H1 (cell line): ENCODE measurements at regions not wholly inside any gene's neighbourhood (a gene's known extent, or its start where the extent isn't known, plus 50 kb on each side); places are given as distances from the start of the nearest gene placed in this dataset.

ENCODE experiments used
- CTCF ChIA-PET: fragments of 300-600 bp; sonication (Branson Sonifier 250); formaldehyde crosslinking; loops from one replicate; lab custom pipeline; 2021; ENCODE audit not compliant: partially characterized antibody; lab: Charles Lee
- POLR2A ChIA-PET: fragments of 300-600 bp; sonication (Branson Sonifier 250); formaldehyde crosslinking; loops from one replicate; lab custom pipeline; 2021; ENCODE audit warnings: inconsistent platforms; ENCODE audit not compliant: partially characterized antibody; lab: Charles Lee
- DNase-seq, 2 experiments: peaks; one replicate each; pipeline versions ENCODE4 v3.0.0 to v3.0.0-alpha.2; 2010 to 2022; ENCODE audit warnings: low spot score in 2 of 2, low read depth in 1 of 2, mixed read lengths in 1 of 2
- FAIRE-seq: peaks from 2 replicates; lab custom pipeline; 2011; peaks lifted over from hg19 to GRCh38; lab: Jason Lieb, UNC
- H2AFZ ChIP-seq: 2 replicates; pipeline ENCODE4 v1.8.1; 2012; ENCODE audit warnings: low read length, inconsistent platforms
- H2AK5ac ChIP-seq: 2 replicates; pipeline ENCODE4 v1.6.1; 2013; ENCODE audit warnings: low read depth, low read length
- H2BK120ac ChIP-seq: replicated peaks from 2 replicates; pipeline ENCODE3; 2013; ENCODE audit warnings: low read depth, low read length, inconsistent platforms
- H2BK12ac ChIP-seq: 2 replicates; pipeline ENCODE4 v1.6.1; 2013; ENCODE audit warnings: low read depth, low read length
- H2BK15ac ChIP-seq: 2 replicates; pipeline ENCODE4 v1.6.1; 2013; ENCODE audit warnings: low read length
- H2BK20ac ChIP-seq: 2 replicates; pipeline ENCODE4 v1.6.1; 2013; ENCODE audit warnings: low read length
- H2BK5ac ChIP-seq: 2 replicates; pipeline ENCODE4 v1.6.1; 2013; ENCODE audit warnings: low read depth, low read length
- H3K14ac ChIP-seq: 2 replicates; pipeline ENCODE4 v1.6.1; 2013; ENCODE audit warnings: inconsistent platforms; ENCODE audit not compliant: insufficient read length
- H3K18ac ChIP-seq: 2 replicates; pipeline ENCODE4 v1.6.1; 2013; ENCODE audit warnings: low read length; ENCODE audit errors: extremely low read depth
- H3K23ac ChIP-seq: 2 replicates; pipeline ENCODE4 v1.6.1; 2013; ENCODE audit warnings: inconsistent platforms; ENCODE audit not compliant: insufficient read length
- H3K23me2 ChIP-seq: 2 replicates; pipeline ENCODE4 v1.6.1; 2013; ENCODE audit warnings: low read depth, low read length
- H3K27ac ChIP-seq: 2 replicates; pipeline ENCODE4 v1.6.1; 2011; ENCODE audit warnings: low read depth, low read length, inconsistent platforms
- H3K27me3 ChIP-seq, 4 experiments: replicated peaks in 1 of 4; 1 replicate in 1 of 4; 2 replicates in 3 of 4; pipeline versions ENCODE4 v1.6.1 to v1.8.1; 2011 to 2013; ENCODE audit warnings: low read length in 3 of 4, mild to moderate bottlenecking in 3 of 4, inconsistent platforms in 2 of 4, mixed read lengths in 2 of 4, moderate library complexity in 1 of 4; ENCODE audit not compliant: control insufficient read depth in 3 of 4, insufficient read depth in 3 of 4; ENCODE audit errors: extremely low read depth in 1 of 4
- H3K36me3 ChIP-seq, 4 experiments: 2 replicates each; pipeline versions ENCODE4 v1.6.1 to v1.8.1; 2011 to 2013; ENCODE audit warnings: mild to moderate bottlenecking in 4 of 4, low read length in 3 of 4, moderate library complexity in 2 of 4, control low read depth in 1 of 4, inconsistent platforms in 1 of 4; ENCODE audit not compliant: insufficient read depth in 4 of 4, control insufficient read depth in 2 of 4
- H3K4ac ChIP-seq: replicated peaks from 2 replicates; pipeline ENCODE3; 2013; ENCODE audit warnings: low read length, low read depth, mixed read lengths, inconsistent platforms; ENCODE audit not compliant: insufficient read length
- H3K4me1 ChIP-seq, 4 experiments: replicated peaks in 1 of 4; 1 replicate in 1 of 4; 2 replicates in 3 of 4; pipeline versions ENCODE4 v1.6.1 to v1.8.1; 2011 to 2013; ENCODE audit warnings: low read length in 3 of 4, inconsistent platforms in 2 of 4, mixed read lengths in 1 of 4; ENCODE audit not compliant: insufficient read depth in 4 of 4, control insufficient read depth in 3 of 4
- H3K4me2 ChIP-seq, 2 experiments: 2 replicates each; pipeline versions ENCODE4 v1.6.1 to v1.8.1; 2011 to 2013; ENCODE audit warnings: low read depth in 2 of 2, low read length in 2 of 2, control low read depth in 1 of 2, inconsistent platforms in 1 of 2, mild to moderate bottlenecking in 1 of 2; ENCODE audit not compliant: insufficient read depth in 1 of 2
- H3K4me3 ChIP-seq, 4 experiments: fragments of 200-600, 300-600 bp in 1 of 4; sonication (generic), shearing (Covaris generic), sonication (Bioruptor Twin) in 1 of 4; 2 replicates each; pipeline versions ENCODE4 v1.5.1 to v1.8.1; 2011 to 2016; ENCODE audit warnings: low read length in 4 of 4, low read depth in 3 of 4, control low read depth in 2 of 4, inconsistent platforms in 2 of 4, mild to moderate bottlenecking in 2 of 4, mixed read lengths in 1 of 4, moderate library complexity in 1 of 4; ENCODE audit not compliant: insufficient read depth in 2 of 4; ENCODE audit errors: extremely low read depth in 1 of 4
- H3K56ac ChIP-seq: replicated peaks from 2 replicates; pipeline ENCODE3; 2013; ENCODE audit warnings: low read depth, mild to moderate bottlenecking, mixed read lengths, low read length, inconsistent platforms; ENCODE audit not compliant: insufficient read length
- H3K79me1 ChIP-seq: 2 replicates; pipeline ENCODE4 v1.6.1; 2013; ENCODE audit warnings: low read depth, low read length, control low read depth
- H3K79me2 ChIP-seq, 2 experiments: 2 replicates each; pipeline versions ENCODE4 v1.6.1 to v1.8.1; 2012 to 2013; ENCODE audit warnings: low read length in 2 of 2, mild to moderate bottlenecking in 2 of 2, inconsistent platforms in 1 of 2; ENCODE audit not compliant: insufficient read depth in 2 of 2, control insufficient read depth in 1 of 2
- H3K9ac ChIP-seq, 4 experiments: replicated peaks in 1 of 4; 1 replicate in 1 of 4; 2 replicates in 3 of 4; pipeline versions ENCODE4 v1.6.1 to v1.8.1; 2011 to 2013; ENCODE audit warnings: low read depth in 3 of 4, low read length in 3 of 4, control low read depth in 2 of 4, mild to moderate bottlenecking in 2 of 4, moderate library complexity in 2 of 4, inconsistent platforms in 1 of 4; ENCODE audit errors: extremely low read depth in 1 of 4
- H3K9me3 ChIP-seq, 2 experiments: 2 replicates each; pipeline versions ENCODE4 v1.6.1 to v1.8.1; 2012 to 2013; ENCODE audit warnings: mild to moderate bottlenecking in 2 of 2, moderate library complexity in 2 of 2, control low read depth in 1 of 2, inconsistent platforms in 1 of 2, low read depth in 1 of 2, low read length in 1 of 2, mixed read lengths in 1 of 2; ENCODE audit not compliant: insufficient read depth in 2 of 2
- H4K20me1 ChIP-seq, 2 experiments: replicated peaks in 1 of 2; 2 replicates each; pipeline versions ENCODE3 to v1.8.1; 2011 to 2013; ENCODE audit warnings: inconsistent platforms in 2 of 2, low read length in 2 of 2, mild to moderate bottlenecking in 1 of 2; ENCODE audit not compliant: insufficient read depth in 2 of 2, control insufficient read depth in 1 of 2
- H4K5ac ChIP-seq: 2 replicates; pipeline ENCODE4 v1.6.1; 2013; ENCODE audit warnings: low read length, low read depth, mixed read lengths, inconsistent platforms; ENCODE audit not compliant: insufficient read length
- H4K8ac ChIP-seq: 2 replicates; pipeline ENCODE4 v1.8.0; 2013; ENCODE audit warnings: mild to moderate bottlenecking, moderate library complexity, low read length, inconsistent platforms; ENCODE audit not compliant: insufficient read depth; ENCODE audit errors: extremely low read depth
- H4K91ac ChIP-seq: replicated peaks from 2 replicates; pipeline ENCODE3; 2013; ENCODE audit warnings: low read length, mixed read lengths, inconsistent platforms; ENCODE audit not compliant: insufficient read length
- BRCA1 ChIP-seq: IDR thresholded peaks from 2 replicates; pipeline ENCODE4 v1.6.1; 2012; ENCODE audit warnings: low read depth, low read length, improper control_type of control experiment
- CEBPB ChIP-seq: IDR thresholded peaks from 2 replicates; pipeline ENCODE4 v1.6.1; 2012; ENCODE audit warnings: low read depth, low read length
- CTBP2 ChIP-seq: IDR thresholded peaks from 2 replicates; pipeline ENCODE4 v1.7.0; 2011; ENCODE audit warnings: borderline replicate concordance, mild to moderate bottlenecking, moderate library complexity, mixed read lengths, low read length; ENCODE audit not compliant: insufficient read depth, insufficient read length
- EGR1 ChIP-seq: IDR thresholded peaks from 2 replicates; pipeline ENCODE4 v1.6.1; 2011; ENCODE audit warnings: low read depth, low read length, borderline replicate concordance
- EP300 ChIP-seq, 2 experiments: IDR thresholded peaks; 1 replicate in 1 of 2; 2 replicates in 1 of 2; pipeline ENCODE4 v1.6.1; 2011 to 2012; ENCODE audit warnings: low read depth in 2 of 2, low read length in 2 of 2, mild to moderate bottlenecking in 2 of 2, borderline replicate concordance in 1 of 2, inconsistent platforms in 1 of 2, moderate library complexity in 1 of 2
- RXRA ChIP-seq: IDR thresholded peaks from 2 replicates; pipeline ENCODE4 v1.6.1; 2011; ENCODE audit warnings: low read depth, mild to moderate bottlenecking, low read length, moderate library complexity; ENCODE audit not compliant: insufficient read depth
- SP1 ChIP-seq: IDR thresholded peaks from 2 replicates; pipeline ENCODE4 v1.6.1; 2011; ENCODE audit warnings: low read depth, low read length
- SRF ChIP-seq: IDR thresholded peaks from 2 replicates; pipeline ENCODE4 v1.6.1; 2011; ENCODE audit warnings: mild to moderate bottlenecking, low read depth, low read length, moderate library complexity
- WGBS, 2 experiments: shearing (Covaris generic) in 1 of 2; methylation state at CpG; one replicate each; pipeline versions ENCODE4 v1.1.6 to v1.1.7; 2013 to 2015; ENCODE audit warnings: low lambda C conversion rate in 2 of 2, mixed read lengths in 2 of 2, inconsistent platforms in 1 of 2, low coverage in 1 of 2, missing lambda C conversion rate in 1 of 2; ENCODE audit not compliant: insufficient replicate concordance in 2 of 2, insufficient coverage in 1 of 2, insufficient read length in 1 of 2; ENCODE audit errors: extremely low coverage in 1 of 2, missing lambda C conversion rate in 1 of 2; 5-methylcytosine and 5-hydroxymethylcytosine counted together
- TF ChIP-seq, protein P1 (sequence below), 3 experiments: IDR thresholded peaks; 1 replicate in 2 of 3; 2 replicates in 1 of 3; pipeline versions ENCODE4 v1.5.1 to v1.6.1; 2011; ENCODE audit warnings: low read length in 3 of 3, mild to moderate bottlenecking in 3 of 3, inconsistent platforms in 2 of 3, low read depth in 1 of 3, moderate library complexity in 1 of 3; ENCODE audit not compliant: insufficient read depth in 1 of 3; ENCODE audit errors: control extremely low read depth in 1 of 3

DNA sequence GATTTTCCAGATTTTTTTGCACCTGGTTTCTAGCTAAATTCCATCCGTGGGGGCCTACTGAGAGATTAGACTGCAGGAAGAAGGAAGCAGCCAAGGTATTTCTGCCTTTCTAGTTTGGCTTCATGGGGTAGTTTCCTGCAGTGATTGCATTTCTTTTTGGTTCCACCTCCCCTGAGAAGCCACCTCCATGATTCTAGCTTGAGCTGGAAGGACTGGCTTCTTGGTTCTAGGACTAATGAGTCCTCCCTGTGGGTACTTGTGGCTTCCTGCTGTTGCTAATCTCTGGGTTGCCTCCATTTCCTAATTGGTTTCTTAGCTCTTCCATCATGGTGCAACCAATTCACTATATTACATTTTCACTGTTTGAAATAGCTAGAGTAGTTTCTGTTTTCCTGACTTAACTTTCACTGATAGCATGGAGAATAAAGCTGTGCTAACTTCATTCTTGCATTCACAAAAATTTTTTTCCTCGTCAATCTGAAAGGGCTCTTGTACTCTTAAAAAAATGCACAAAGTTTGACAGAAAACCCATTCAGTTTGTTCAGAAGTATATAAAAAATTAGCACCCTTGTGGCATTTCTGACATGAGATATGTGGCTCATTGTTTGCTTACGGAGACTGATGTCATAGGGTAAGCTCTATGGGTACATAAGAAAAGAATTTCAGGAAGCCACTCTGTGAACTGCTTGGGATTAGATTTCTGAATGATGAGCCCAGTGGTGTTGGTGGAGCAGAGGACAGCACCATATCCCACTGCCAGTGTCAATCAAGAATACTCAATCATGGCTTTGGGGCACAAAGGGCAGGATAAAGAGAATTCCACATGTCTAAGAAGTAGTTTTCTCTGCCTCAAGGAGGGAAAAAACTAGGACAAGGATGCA lies 242.8 kb upstream of the RBMS1 start:
- CTCF ChIA-PET, result no interaction called here
- Histone ChIP-seq H2AK5ac (no peak overlapping the region), H3K79me2 (no peaks in the 10 kb centered on the region), H2BK5ac (no peak overlapping the region), H3K36me3 (no peaks in the 10 kb centered on the region), H3K56ac (no peak overlapping the region), H4K5ac (no peak overlapping the region), H2AFZ (no peak overlapping the region), H2BK15ac (no peak overlapping the region), H3K14ac (no peak overlapping the region), H3K79me1 (no peaks in the 10 kb centered on the region), H2BK20ac (no peak overlapping the region), H2BK12ac (no peak overlapping the region; the same call in 1 of the 2 replicates), H3K4ac (no peak overlapping the region), H3K23me2 (no peaks in the 10 kb centered on the region), H3K27me3 (no peaks in the 10 kb centered on the region), H3K9me3 (no peaks in the 10 kb centered on the region), H3K23ac (no peak overlapping the region), H3K4me1 (peaks cover 0 to 3% (median 3%) of the 10 kb centered on the region in 4 experiments; a peak in 2 of 7 replicates), H3K4me2 (no peak overlapping the region), H2BK120ac (peak overlapping the region; percentile 56), H4K20me1 (no peaks in the 10 kb centered on the region), H3K9ac (no peak overlapping the region), H3K18ac (no peak overlapping the region), H4K91ac (no peak overlapping the region), H3K4me3 (no peak overlapping the region), H3K27ac (no peak overlapping the region), H4K8ac (no peak overlapping the region)
- no peak for DNase-seq
- POLR2A ChIA-PET, result no interaction called here
- no peak for FAIRE-seq
- WGBS, 2 experiments, result 93% methylated on average over 3 of the region's 3 CpGs; no CpG with 5 or more reads in 1 of the 2 experiments
- no peak for TF ChIP-seq EP300 (IDR thresholded peaks at IDR 0.05; ENCODE audit: borderline replicate concordance in 1 of 2, low read depth in 2 of 2, low read length in 2 of 2)
- no peak for TF ChIP-seq BRCA1
- no peak for TF ChIP-seq RXRA
- TF ChIP-seq CTBP2, result no peak
- no peak for TF ChIP-seq SP1
- TF ChIP-seq SRF, result no peak
- no peak for TF ChIP-seq CEBPB
- TF ChIP-seq EGR1, result no peak
- TF ChIP-seq, protein P1, sequence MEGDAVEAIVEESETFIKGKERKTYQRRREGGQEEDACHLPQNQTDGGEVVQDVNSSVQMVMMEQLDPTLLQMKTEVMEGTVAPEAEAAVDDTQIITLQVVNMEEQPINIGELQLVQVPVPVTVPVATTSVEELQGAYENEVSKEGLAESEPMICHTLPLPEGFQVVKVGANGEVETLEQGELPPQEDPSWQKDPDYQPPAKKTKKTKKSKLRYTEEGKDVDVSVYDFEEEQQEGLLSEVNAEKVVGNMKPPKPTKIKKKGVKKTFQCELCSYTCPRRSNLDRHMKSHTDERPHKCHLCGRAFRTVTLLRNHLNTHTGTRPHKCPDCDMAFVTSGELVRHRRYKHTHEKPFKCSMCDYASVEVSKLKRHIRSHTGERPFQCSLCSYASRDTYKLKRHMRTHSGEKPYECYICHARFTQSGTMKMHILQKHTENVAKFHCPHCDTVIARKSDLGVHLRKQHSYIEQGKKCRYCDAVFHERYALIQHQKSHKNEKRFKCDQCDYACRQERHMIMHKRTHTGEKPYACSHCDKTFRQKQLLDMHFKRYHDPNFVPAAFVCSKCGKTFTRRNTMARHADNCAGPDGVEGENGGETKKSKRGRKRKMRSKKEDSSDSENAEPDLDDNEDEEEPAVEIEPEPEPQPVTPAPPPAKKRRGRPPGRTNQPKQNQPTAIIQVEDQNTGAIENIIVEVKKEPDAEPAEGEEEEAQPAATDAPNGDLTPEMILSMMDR (IDR thresholded peaks at IDR 0.05; ENCODE audit: control extremely low read depth in 1 of 3, insufficient read depth in 1 of 3, low read depth in 1 of 3, low read length in 3 of 3), result no peak
